ENCODE measurements at regions not wholly inside any gene's neighbourhood (a gene's known extent, or its start where the extent isn't known, plus 50 kb on each side); places are given as distances from the start of the nearest gene placed in this dataset.

DNA sequence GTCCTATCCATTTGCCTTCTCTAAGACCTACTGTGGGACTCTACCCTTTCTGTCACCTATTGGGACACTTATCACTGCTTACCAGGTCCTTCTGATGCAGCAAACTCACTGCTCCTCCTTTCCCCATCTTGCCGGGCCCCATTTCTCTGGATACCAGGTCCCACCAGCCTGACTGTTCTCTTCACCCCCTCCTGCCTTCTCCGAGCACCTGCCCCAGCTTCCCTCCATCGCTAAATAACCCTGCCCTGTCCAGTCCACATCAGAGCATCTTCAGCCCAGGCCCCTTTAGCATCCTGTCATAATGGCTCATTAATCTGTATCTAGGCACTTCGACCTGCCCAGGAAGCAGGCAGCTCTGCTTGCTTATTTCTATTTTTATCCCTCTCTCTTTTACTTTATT, 74.7 kb downstream of the CRYGS start:
- Histone ChIP-seq H3K27me3 (ENCODE audit: insufficient read depth, low read length) (peaks cover 38% of the 10 kb centered on the region), H3K27ac (ENCODE audit: low read depth, low read length) (no peak overlapping the region), H3K4me3 (ENCODE audit: low read depth, low read length) (no peak overlapping the region), H2AFZ (ENCODE audit: low read length, unreplicated experiment) (no peak overlapping the region), H3K36me3 (ENCODE audit: insufficient read depth, low read length) (no peaks in the 10 kb centered on the region), H3K4me1 (ENCODE audit: control insufficient read depth, insufficient read depth, low read length, unreplicated experiment) (peaks cover 7% of the 10 kb centered on the region), H3K79me2 (ENCODE audit: control insufficient read depth, insufficient read depth, low read length, unreplicated experiment) (no peaks in the 10 kb centered on the region)

DNA sequence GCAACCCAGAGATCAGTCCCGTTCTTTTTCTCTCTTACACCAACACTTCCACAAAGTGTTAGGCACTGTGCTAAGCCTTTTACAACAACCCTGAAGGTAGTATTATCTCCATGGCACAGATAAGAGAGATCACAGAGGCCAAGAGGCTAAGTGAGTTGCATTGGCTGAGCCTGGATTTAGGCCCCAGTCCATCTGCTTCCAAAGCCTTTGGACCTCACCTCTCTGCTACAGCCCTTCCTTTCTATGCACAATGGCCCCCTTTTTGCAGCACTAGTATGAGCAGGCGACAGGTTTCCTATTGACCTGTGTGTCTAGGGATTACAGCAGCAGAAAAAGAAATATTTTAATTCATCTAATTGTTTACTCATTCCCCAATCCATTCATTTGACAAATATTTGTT, 76.2 kb downstream of the CRYGS start:
- H3K79me2 ChIP-seq (ENCODE audit: control insufficient read depth, insufficient read depth, low read length, unreplicated experiment), result no peaks in the 10 kb centered on the region
- H3K27ac ChIP-seq (ENCODE audit: low read depth, low read length), result no peak overlapping the region
- peaks cover 38% of the 10 kb centered on the region for H3K27me3 ChIP-seq (ENCODE audit: insufficient read depth, low read length)
- H3K36me3 ChIP-seq (ENCODE audit: insufficient read depth, low read length), result no peaks in the 10 kb centered on the region
- H3K4me3 ChIP-seq (ENCODE audit: low read depth, low read length), result no peak overlapping the region
- H3K4me1 ChIP-seq (ENCODE audit: control insufficient read depth, insufficient read depth, low read length, unreplicated experiment), result peaks cover 7% of the 10 kb centered on the region
- H2AFZ ChIP-seq (ENCODE audit: low read length, unreplicated experiment), result no peak overlapping the region

GRCh38 chr3:186466391-186466974, 77.7 kb downstream of the CRYGS start:
- Histone ChIP-seq H3K36me3 (ENCODE audit: insufficient read depth, low read length) (no peaks in the 10 kb centered on the region), H3K4me3 (ENCODE audit: low read depth, low read length) (no peak overlapping the region), H3K79me2 (ENCODE audit: control insufficient read depth, insufficient read depth, low read length, unreplicated experiment) (no peaks in the 10 kb centered on the region), H3K27me3 (ENCODE audit: insufficient read depth, low read length) (peaks cover 31% of the 10 kb centered on the region), H3K4me1 (ENCODE audit: control insufficient read depth, insufficient read depth, low read length, unreplicated experiment) (peaks cover 8% of the 10 kb centered on the region), H2AFZ (ENCODE audit: low read length, unreplicated experiment) (no peak overlapping the region), H3K27ac (ENCODE audit: low read depth, low read length) (no peak overlapping the region)

DNA sequence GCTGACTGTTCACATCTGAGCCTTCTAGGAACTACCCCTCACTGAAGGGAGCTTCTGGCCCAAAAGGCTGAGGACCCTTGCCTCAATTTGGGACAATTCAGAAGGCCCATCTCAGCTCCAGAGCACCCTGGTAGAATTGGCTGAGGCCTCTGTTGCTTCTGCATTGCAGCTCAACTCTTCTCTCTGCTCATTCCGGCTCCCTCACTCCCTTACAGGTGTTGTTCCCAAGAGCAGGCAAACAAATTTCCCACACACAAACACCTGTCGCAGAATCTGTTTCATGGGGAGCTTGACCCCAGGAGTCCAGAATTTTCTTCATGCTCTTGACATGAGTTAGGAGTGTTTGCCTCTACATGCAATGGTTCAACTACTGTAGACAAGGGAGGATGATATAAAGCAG, 78.7 kb downstream of the CRYGS start:
- Histone ChIP-seq H3K4me1 (ENCODE audit: control insufficient read depth, insufficient read depth, low read length, unreplicated experiment) (peaks cover 17% of the 10 kb centered on the region), H3K79me2 (ENCODE audit: control insufficient read depth, insufficient read depth, low read length, unreplicated experiment) (no peaks in the 10 kb centered on the region), H3K4me3 (ENCODE audit: low read depth, low read length) (no peak overlapping the region), H2AFZ (ENCODE audit: low read length, unreplicated experiment) (no peak overlapping the region), H3K27me3 (ENCODE audit: insufficient read depth, low read length) (peaks cover 21% of the 10 kb centered on the region), H3K27ac (ENCODE audit: low read depth, low read length) (no peak overlapping the region), H3K36me3 (ENCODE audit: insufficient read depth, low read length) (no peaks in the 10 kb centered on the region)

DNA sequence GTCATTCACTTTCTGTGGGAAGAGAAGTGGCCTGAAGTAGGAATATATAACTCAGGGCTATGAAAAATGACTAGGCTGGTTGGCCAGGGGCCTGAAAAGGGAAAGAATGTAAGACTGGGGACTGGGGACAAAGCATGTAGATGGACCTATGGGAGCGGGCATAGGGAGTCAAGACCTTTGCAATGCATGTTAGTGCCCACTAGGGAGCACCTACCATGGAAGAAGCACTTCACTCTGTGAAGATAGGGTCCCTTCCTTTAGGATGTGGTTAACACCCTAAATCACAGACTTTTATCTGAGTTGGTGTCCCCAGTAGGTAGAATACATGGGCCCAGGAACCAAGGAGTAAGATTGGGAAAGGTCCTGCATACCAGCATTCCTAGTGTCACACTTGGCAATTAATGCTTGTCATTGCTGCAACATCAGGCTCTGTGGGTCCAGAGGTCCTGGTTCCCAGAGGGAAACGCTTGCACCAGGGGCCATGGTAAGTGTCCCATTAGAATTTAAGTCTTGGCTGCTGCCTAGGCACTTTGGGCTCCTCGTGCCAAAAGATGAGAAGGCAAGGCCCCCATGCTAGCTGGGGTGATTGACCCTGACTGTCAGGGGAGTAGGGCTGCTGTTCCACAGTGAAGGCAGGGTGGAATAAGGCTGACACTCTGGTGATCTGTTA, 79.6 kb downstream of the CRYGS start:
- no peaks in the 10 kb centered on the region for H3K79me2 ChIP-seq (ENCODE audit: control insufficient read depth, insufficient read depth, low read length, unreplicated experiment)
- peaks cover 19% of the 10 kb centered on the region for H3K4me1 ChIP-seq (ENCODE audit: control insufficient read depth, insufficient read depth, low read length, unreplicated experiment)
- H3K4me3 ChIP-seq (ENCODE audit: low read depth, low read length), result no peak overlapping the region
- no peaks in the 10 kb centered on the region for H3K36me3 ChIP-seq (ENCODE audit: insufficient read depth, low read length)
- no peak overlapping the region for H2AFZ ChIP-seq (ENCODE audit: low read length, unreplicated experiment)
- H3K27me3 ChIP-seq (ENCODE audit: insufficient read depth, low read length), result peaks cover 12% of the 10 kb centered on the region
- H3K27ac ChIP-seq (ENCODE audit: low read depth, low read length), result no peak overlapping the region

DNA sequence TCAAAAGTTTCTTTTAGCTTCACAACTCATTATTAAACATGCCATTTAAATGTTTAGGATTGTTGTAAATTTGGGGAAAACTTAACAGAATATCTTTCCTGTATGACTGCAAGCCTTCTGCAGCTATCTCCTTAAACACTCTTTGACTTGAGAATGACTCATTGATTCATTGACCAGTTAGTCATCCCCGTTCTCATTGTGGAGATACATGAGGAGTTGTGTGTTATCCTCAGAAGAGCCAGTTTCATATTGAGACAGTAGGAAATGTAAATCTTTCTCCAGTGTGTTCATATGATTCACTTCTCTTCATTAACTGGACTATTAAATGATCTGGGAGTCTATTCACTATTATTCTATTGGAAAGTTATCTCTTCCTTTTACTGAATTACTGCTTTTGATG, 83.0 kb downstream of the CRYGS start:
- Histone ChIP-seq H3K4me1 (ENCODE audit: control insufficient read depth, insufficient read depth, low read length, unreplicated experiment) (peaks cover 28% of the 10 kb centered on the region), H3K4me3 (ENCODE audit: low read depth, low read length) (no peak overlapping the region), H3K27me3 (ENCODE audit: insufficient read depth, low read length) (no peaks in the 10 kb centered on the region), H2AFZ (ENCODE audit: low read length, unreplicated experiment) (no peak overlapping the region), H3K36me3 (ENCODE audit: insufficient read depth, low read length) (no peaks in the 10 kb centered on the region), H3K79me2 (ENCODE audit: control insufficient read depth, insufficient read depth, low read length, unreplicated experiment) (no peaks in the 10 kb centered on the region), H3K27ac (ENCODE audit: low read depth, low read length) (no peak overlapping the region)

DNA sequence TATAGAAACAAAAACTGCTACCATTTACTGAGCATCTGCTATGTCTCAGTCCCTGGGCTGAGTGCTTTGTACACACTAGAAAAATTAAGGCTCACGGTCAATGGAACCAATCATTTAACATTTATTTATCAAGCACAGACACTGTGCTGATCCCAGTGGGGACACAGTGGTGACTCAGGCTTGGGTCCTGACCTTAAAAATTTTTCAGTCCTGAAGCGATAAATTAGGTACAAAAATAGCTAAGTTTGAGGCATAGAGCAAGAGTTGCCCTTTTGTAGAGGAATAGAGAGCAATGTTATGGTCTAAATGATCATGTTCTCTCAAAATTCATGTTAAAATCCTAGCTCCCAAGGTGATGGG, 85.1 kb downstream of the CRYGS start:
- H3K4me1 ChIP-seq (ENCODE audit: control insufficient read depth, insufficient read depth, low read length, unreplicated experiment), result peaks cover 28% of the 10 kb centered on the region
- no peak overlapping the region for H3K4me3 ChIP-seq (ENCODE audit: low read depth, low read length)
- H3K27ac ChIP-seq (ENCODE audit: low read depth, low read length), result peak overlapping the region; percentile 23; the same call in 1 of the 2 replicates
- no peaks in the 10 kb centered on the region for H3K27me3 ChIP-seq (ENCODE audit: insufficient read depth, low read length)
- H3K36me3 ChIP-seq (ENCODE audit: insufficient read depth, low read length), result no peaks in the 10 kb centered on the region
- H3K79me2 ChIP-seq (ENCODE audit: control insufficient read depth, insufficient read depth, low read length, unreplicated experiment), result no peaks in the 10 kb centered on the region
- no peak overlapping the region for H2AFZ ChIP-seq (ENCODE audit: low read length, unreplicated experiment)

DNA sequence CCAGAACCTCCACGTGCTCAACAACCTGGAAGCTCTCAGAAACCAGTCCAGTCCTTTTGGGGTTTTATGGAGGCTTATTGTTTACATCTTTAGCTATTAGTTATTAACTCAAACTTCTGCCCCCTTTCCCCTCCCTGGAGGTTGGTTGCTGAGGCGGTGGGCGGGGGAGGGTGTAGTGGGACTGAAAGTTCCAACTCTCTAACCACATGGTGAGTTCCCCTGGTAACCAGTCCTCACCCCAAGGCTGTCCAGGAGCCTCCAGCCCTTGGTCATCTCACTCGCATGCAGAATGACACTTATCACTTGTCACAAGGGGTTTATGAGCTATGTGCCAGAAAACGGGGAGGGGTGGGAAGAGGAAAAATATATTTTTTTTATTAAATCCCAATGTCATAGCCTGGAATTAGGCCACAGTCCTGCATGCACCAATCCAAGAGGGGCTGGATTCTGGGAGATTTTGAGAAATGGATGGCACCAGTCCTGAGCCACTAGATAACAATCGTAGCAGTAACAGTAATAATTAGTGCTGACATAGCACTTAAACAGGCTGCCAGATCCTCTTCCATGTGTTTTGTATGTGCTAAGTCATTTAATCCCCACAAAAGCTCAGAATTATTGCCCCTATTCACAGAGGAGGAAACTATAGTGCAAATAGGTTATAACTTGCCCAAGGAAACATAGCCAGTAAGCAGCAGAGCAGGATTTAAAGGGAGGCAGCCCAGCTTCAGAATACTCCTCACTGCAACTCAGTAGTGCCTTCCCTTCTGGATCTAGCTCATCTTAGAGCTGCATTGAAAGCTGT, 85.7 kb downstream of the CRYGS start:
- peak overlapping the region; percentile 23; the same call in 1 of the 2 replicates for H3K27ac ChIP-seq (ENCODE audit: low read depth, low read length)
- H3K27me3 ChIP-seq (ENCODE audit: insufficient read depth, low read length), result no peaks in the 10 kb centered on the region
- H2AFZ ChIP-seq (ENCODE audit: low read length, unreplicated experiment), result no peak overlapping the region
- no peaks in the 10 kb centered on the region for H3K79me2 ChIP-seq (ENCODE audit: control insufficient read depth, insufficient read depth, low read length, unreplicated experiment)
- H3K36me3 ChIP-seq (ENCODE audit: insufficient read depth, low read length), result no peaks in the 10 kb centered on the region
- H3K4me3 ChIP-seq (ENCODE audit: low read depth, low read length), result no peak overlapping the region
- H3K4me1 ChIP-seq (ENCODE audit: control insufficient read depth, insufficient read depth, low read length, unreplicated experiment), result peaks cover 28% of the 10 kb centered on the region

DNA sequence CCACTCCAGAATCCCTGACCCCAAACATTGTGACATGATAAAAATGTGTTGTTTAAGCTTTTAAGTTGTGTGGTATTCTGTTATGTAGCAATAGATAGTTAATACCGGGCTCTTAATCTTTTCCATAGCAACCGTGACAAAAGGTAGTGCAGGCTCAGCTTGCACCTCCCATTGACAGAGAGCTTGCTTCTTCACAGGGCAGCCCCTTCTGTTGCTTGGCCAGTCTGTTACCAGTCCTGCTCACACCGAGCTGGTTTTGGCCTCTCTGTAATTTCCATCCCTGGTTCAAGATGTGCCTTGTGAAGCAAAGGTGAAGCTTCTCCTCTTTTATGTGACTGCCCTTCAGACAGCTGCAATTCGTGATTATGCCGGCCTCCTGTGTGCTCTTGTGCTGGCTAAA, 86.9 kb downstream of the CRYGS start:
- H3K4me1 ChIP-seq (ENCODE audit: control insufficient read depth, insufficient read depth, low read length, unreplicated experiment), result peaks cover 35% of the 10 kb centered on the region
- no peak overlapping the region for H3K4me3 ChIP-seq (ENCODE audit: low read depth, low read length)
- no peaks in the 10 kb centered on the region for H3K36me3 ChIP-seq (ENCODE audit: insufficient read depth, low read length)
- no peak overlapping the region for H2AFZ ChIP-seq (ENCODE audit: low read length, unreplicated experiment)
- H3K27me3 ChIP-seq (ENCODE audit: insufficient read depth, low read length), result no peaks in the 10 kb centered on the region
- no peaks in the 10 kb centered on the region for H3K79me2 ChIP-seq (ENCODE audit: control insufficient read depth, insufficient read depth, low read length, unreplicated experiment)
- no peak overlapping the region for H3K27ac ChIP-seq (ENCODE audit: low read depth, low read length)

- Histone ChIP-seq H3K79me2 (ENCODE audit: control insufficient read depth, insufficient read depth, low read length, unreplicated experiment) (no peaks in the 10 kb centered on the region), H3K4me3 (ENCODE audit: low read depth, low read length) (no peak overlapping the region), H2AFZ (ENCODE audit: low read length, unreplicated experiment) (no peak overlapping the region), H3K27ac (ENCODE audit: low read depth, low read length) (no peak overlapping the region), H3K36me3 (ENCODE audit: insufficient read depth, low read length) (no peaks in the 10 kb centered on the region), H3K27me3 (ENCODE audit: insufficient read depth, low read length) (no peaks in the 10 kb centered on the region), H3K4me1 (ENCODE audit: control insufficient read depth, insufficient read depth, low read length, unreplicated experiment) (peaks cover 39% of the 10 kb centered on the region)
These were observed 87.4 kb downstream of the CRYGS start for GRCh38 chr3:186456731-186457191.

All from ACC112 (cell line).